ENCODE measurements at regions not wholly inside any gene's neighbourhood (a gene's known extent, or its start where the extent isn't known, plus 50 kb on each side); places are given as distances from the start of the nearest gene placed in this dataset.
"Not testable (repeated sequence)": the region's sequence is repeated elsewhere in the genome, so short reads cannot be mapped to it uniquely, and the experiment has no call there.

DNA sequence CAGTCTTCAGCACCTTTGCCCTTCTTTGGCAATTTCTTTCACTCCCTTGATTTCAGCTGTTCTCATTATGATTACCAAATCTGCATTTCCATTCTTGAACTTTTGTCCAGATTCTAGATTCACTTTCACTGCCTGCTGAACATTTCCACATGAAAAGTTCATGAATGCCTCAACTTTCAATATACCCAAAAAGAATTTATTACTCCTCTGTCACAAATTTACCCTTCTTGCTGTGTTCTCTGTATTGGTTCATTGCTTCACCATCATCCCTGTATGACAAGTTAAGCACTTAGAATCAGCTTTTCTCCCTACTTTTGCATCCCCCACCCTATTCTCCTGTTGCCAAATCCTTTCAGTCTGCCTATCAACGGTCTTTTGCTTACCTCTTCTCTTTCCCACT is 112.6 kb upstream of the PKN2 start:
- FAIRE-seq: no peak
- DNase-seq (ENCODE audit: low spot score): no peak

GRCh38 chr1:88579598-88579997 is 104.5 kb upstream of the PKN2 start:
- DNase-seq (ENCODE audit: low spot score) (no peak), FAIRE-seq (no peak)

GRCh38 chr1:88581703-88582102 is 102.4 kb upstream of the PKN2 start:
- no peak for DNase-seq (ENCODE audit: low spot score)
- no peak for FAIRE-seq

DNA sequence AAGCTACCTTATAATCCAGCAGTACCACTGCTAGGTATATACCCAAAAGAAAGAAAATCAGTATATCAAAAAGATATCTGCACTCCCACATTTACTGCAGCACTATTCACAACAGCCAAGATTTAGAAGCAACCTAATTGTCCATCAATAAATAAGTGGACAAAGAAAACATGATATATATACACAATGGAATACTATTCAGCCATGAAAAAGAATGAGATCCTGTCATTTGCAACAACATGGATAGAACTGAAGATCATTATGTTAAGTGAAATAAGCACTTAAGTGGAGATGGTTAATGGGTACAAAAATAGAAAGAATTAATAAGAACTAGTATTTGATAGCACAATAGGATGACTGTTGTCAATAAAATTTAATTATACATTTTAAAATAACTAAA is 90.7 kb upstream of the PKN2 start:
- FAIRE-seq (no peak), DNase-seq (ENCODE audit: low spot score) (no peak)

DNA sequence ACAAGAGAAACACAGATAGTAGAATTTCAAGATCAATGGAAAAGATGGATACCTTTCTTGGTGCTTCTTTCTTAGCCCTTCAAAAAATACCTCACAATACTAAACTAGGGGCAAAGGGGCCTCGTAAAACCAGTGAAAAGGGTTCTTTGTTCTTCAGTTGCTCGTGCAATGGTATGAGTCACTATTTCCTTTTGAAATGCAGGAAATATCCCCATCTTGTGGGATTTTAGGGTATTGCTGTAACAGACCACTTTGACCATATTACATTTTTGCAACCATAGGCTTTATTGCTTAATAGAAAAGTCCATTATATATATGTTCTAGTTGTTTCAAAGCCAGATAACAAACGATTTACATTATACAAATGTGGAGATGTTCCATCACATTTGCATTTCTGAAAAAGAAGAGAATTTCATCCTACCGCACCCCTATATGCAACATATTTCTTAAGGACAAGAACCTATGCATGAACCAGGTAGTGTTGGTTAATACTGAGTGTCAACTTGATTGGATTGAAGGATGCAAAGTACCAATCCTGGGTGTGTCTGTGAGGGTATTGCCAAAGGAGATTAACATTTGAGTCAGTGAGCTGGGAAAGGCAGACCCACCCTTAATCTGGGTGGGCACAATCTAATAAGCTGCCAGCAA is 88.6 kb upstream of the PKN2 start:
- peak; percentile 30 for DNase-seq (ENCODE audit: low spot score)
- FAIRE-seq: no peak

GRCh38 chr1:88597973-88598372 is 86.1 kb upstream of the PKN2 start:
- not testable (repeated sequence) for FAIRE-seq; DNase-seq (ENCODE audit: low spot score)

DNA sequence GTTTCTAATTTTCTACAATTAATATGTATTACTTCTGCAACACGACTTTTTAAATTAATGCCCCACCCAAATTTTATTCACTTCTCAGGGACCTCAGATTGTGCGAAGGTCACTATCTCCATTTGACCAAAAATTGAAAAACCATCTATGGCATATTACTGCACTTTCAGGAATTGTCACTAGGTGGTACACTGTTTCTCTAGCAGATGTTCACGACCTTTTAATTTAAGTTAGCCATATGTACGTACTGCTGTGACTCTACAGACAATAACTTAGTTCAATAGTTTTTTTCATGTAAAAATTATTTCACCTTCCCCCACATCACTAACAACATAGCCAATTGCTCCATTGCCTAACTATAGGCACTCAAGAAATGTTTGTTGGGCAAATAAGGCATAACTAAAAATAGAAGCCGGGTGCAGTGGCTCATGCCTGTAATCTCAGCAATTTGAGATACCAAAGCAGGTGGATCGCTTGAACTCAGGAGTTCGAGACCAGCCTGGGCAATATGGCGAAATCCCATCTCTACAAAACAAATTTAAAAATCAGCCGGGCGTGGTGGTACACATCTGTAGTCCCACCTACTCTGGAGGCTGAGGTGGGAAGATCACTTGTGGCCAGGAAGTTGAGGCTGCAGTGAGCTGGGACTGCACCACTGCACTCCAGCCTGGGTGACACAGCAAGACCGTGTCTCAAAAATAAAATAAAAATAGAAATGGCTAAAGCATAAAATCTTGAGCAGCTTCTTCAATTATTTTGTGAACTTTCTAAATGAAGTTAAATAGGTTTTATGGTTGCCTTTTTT is 75.7 kb upstream of the PKN2 start:
- DNase-seq (ENCODE audit: low spot score) (peak; percentile 30), FAIRE-seq (no peak)

DNA sequence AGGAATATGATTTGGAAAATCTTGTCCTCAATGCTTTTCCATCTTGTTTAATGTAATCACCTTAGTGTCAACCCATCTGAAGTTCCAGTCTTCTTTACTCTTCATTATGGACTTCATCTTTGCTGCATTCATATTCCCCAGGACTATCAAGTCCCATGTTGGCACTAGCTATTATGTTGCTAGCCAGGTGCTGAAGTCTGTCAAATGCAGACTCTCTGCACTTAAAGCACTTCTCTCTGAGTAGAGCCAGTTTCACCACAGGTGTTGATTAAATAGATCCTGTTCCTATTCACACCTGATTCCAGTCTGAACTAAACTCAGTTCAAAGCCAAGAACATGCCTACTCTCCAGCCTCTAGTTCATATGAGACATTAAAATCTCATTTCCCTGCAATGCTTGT is 75.0 kb upstream of the PKN2 start:
- FAIRE-seq (no peak), DNase-seq (ENCODE audit: low spot score) (no peak)

DNA sequence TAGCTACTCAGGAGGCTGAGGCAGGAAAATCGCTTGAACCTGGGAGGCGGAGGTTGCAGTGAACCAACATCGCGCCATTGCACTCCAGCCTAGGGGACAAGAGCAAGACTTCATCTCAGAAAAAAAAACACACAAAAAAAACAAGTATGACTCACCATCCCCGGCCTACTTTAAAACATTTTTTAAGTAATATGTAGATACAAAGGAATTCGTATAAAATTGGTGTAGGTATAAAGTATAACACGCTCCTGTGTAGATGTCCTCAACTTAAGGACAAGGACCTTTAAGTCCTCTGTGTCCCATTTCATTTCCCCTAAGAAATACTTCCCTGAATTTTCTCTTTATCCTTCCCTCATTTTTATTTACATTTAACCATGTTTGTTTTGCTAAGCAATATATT is 73.4 kb upstream of the PKN2 start:
- DNase-seq (ENCODE audit: low spot score) (no peak), FAIRE-seq (no peak)

GRCh38 chr1:88612292-88612691 is 71.8 kb upstream of the PKN2 start:
- FAIRE-seq (no peak), DNase-seq (ENCODE audit: low spot score) (no peak)

- no peak for DNase-seq (ENCODE audit: low spot score)
- no peak for FAIRE-seq
Measured at GRCh38 chr1:88612773-88613172, 71.3 kb upstream of the PKN2 start.

- FAIRE-seq (no peak), DNase-seq (ENCODE audit: low spot score) (no peak)
Measured at GRCh38 chr1:88618331-88618730, 65.7 kb upstream of the PKN2 start.

GRCh38 chr1:88623101-88623500 is 61.0 kb upstream of the PKN2 start:
- FAIRE-seq; DNase-seq (ENCODE audit: low spot score): not testable (repeated sequence)
